ENCODE measurements at regions not wholly inside any gene's neighbourhood (a gene's known extent, or its start where the extent isn't known, plus 50 kb on each side); places are given as distances from the start of the nearest gene placed in this dataset.

- DNase-seq, result no peak
Measured at GRCh38 chr5:68954618-68954910, 139.2 kb upstream of the SLC30A5 start.

DNA sequence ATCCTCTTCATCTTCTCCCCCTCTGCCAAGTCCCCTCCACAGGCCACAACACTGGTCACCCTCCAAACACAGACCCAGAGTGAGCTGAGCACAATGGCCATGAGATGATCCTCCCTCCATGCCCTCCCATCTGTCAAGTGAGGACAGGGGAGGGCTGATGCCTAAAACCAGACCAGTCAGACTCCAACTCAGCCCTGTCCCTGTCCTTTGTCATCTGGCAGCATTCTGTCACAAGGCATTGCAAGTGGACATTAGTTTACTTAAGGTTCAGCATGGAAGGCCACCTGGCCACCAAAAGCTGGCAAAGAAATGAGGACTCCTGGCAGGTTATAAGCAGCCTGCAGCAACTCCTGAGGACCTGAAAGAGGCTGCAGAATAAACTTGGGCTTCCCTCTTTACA lies 136.2 kb upstream of the SLC30A5 start:
- DNase-seq, result no peak

DNA sequence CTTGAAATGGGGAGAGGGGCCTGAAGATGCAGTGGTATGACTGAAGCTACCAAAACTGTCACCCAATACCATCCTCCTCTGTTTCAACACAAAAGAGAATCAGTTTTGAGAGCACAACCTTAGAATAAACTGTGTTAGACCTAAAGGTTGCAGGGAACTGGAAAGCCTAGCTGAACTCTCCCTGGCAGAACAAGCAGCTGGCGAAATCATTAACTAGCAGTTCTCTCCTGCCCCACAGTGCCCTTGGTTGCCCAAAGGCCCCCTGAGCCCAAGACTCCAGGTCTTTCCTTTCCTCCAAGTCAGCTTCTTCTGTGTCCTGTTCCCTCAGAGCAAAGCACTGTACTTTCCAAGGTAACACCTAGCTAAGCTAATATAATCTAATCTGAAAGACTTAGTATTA lies 135.4 kb upstream of the SLC30A5 start:
- DNase-seq, result no peak

GRCh38 chr5:68960456-68960855 lies 133.4 kb upstream of the SLC30A5 start:
- DNase-seq, result no peak

DNA sequence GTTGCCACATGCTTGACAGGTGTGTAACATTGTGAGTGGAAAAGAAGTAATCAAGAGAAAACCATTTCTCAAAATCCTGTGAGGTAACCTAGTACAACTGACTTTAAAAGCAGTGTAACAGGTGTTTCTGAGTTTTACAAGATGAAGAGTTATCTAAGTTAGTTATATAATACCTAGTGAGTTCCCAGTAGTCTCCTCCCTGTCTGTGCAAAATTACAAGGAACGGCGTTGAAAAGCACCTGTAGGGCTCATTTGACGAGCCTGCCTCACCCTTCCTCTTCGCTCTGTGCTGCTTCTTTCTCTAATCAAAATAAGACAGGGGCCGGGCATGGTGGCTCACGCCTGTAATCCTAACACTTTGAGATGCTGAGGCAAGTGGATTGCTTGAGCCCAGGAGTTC lies 132.9 kb upstream of the SLC30A5 start:
- no peak for DNase-seq

DNA sequence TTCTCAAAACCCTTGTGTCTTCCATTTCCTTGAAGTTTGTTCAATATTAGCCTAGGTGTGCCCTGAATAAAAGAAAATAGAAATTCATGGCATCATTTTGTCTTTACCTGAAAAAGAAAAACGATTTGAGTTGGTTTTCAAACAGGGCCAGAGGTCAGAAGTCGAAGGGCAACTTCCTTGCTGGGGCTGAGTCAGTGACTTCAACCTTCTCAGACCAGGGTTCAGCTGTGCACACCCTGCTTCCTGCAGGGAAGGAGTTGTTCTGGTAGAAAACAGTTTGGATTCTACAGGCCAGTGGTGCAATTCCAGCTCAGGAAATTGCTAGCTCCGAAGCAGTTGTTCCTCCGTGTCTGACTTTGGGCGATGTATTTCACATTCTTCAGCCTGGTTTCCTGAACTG lies 132.1 kb upstream of the SLC30A5 start:
- DNase-seq, result no peak

GRCh38 chr5:68962757-68963484 lies 130.9 kb upstream of the SLC30A5 start:
- no peak for DNase-seq

GRCh38 chr5:68964679-68965078 lies 129.1 kb upstream of the SLC30A5 start:
- DNase-seq, result no peak

- DNase-seq, result no peak
Measured at GRCh38 chr5:68965926-68966325, 127.9 kb upstream of the SLC30A5 start.

- DNase-seq, result no peak
Measured at GRCh38 chr5:68966596-68966995, 127.2 kb upstream of the SLC30A5 start.

- DNase-seq, result no peak
Measured at GRCh38 chr5:68968429-68968828, 125.4 kb upstream of the SLC30A5 start.

- no peak for DNase-seq
Measured at GRCh38 chr5:68970617-68971016, 123.2 kb upstream of the SLC30A5 start.

DNA sequence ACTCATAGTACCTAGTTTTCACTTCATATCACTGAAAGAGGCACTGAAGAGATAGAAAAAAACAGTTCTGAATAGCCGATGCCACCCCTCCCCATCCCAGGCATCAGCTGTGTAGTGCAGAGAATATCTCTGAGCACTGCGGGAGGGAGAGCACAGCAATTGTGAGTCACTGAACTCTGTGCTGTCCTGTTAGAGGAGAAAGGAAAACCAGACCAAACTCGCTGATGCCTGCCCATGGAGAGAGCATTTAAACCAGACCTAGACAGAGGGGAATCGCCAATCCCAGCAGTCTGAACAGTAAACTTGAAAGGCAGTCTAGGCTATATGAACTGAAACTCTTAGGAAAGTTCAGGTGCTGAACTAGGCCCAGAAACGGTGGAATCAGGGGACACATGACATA lies 120.1 kb upstream of the SLC30A5 start:
- no peak for DNase-seq

- no peak for DNase-seq
Measured at GRCh38 chr5:68983043-68983442, 110.8 kb upstream of the SLC30A5 start.

DNA sequence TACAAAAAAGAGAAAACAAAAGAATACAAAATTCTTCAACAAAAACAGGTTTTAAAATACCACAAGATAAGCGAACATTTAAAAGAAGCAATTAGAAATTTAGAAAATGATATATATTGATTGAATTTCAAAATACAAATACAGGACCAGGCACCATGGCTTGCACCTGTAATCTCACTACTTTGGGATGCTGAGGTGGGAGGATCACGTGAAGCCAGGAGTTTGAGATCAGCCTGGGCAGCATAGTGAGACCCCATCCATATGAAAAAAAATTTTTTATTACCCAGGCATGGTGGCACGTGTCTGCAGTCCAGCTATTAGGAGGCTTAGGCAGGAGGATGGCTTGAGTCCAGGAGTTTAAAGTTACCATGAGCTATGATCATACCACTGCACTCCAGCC lies 109.9 kb upstream of the SLC30A5 start:
- no peak for DNase-seq

- no peak for DNase-seq
Measured at GRCh38 chr5:68991279-68992084, 102.3 kb upstream of the SLC30A5 start.

DNA sequence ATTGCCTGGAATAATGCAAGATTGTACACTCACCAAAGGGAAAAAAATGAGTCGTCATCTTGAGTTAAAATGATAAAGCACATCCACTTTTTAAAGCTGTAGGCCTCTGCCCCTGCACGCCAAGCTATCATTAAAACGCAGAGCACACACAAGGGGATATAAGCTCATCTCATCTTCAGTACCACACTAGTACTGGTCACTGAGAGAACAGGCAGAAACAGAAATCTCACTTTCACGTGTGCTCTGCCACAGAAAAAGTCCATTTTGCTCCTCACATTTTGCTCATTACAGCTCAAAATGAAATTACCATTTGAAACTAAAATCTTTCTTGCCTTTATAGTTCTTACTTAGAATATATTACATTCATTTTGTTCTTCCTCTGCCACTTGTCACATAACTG lies 99.2 kb upstream of the SLC30A5 start:
- no peak for DNase-seq

DNA sequence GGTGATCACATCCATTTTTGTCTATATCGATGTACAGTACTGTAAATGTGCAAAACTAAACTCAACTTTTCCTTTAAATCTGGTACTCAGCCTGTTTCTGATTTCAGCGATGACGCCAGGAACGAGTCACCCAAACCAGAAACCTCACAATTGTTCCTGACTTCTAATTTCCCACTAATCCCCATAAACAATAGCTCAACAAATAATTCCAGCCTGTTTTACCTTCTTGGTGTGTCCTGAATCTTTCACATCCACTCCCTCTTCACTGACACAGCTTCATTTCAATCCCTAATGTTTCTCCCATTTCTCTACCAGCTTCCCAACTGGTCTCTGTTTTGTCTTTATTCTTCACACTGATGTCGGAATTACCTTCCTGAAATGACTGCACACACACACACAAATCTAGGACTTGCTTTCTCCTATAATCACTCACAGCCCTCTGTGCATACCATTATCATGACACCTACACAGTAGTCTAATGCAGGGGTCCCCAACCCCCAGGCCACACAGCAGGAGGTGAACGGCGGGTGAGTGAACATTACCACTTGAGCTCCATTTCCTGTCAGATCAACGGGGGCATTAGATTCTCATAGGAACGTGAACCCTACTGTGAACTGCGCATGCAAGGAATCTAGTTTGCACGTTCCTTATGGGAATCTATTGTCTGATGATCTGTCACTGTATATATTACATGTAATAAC lies 97.8 kb upstream of the SLC30A5 start:
- DNase-seq, result no peak

DNA sequence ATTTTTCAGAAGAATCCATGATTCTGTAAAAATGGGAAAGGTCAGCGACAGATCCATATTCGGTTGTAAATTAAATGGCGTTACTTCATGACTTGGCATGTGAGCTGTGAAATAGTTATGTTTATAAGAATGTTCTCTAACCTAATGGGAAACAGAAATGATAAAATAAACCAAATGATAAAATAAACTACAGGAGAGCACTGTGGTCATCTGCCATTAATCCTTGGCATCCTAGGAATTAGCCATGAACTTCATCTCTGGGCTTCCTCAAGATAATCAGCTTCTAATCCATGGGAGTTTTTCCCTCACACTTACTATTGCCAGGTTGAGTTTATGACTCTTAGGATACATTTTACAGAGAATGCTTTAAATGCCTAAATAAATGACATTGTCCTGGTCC lies 94.6 kb upstream of the SLC30A5 start:
- DNase-seq, result no peak

DNA sequence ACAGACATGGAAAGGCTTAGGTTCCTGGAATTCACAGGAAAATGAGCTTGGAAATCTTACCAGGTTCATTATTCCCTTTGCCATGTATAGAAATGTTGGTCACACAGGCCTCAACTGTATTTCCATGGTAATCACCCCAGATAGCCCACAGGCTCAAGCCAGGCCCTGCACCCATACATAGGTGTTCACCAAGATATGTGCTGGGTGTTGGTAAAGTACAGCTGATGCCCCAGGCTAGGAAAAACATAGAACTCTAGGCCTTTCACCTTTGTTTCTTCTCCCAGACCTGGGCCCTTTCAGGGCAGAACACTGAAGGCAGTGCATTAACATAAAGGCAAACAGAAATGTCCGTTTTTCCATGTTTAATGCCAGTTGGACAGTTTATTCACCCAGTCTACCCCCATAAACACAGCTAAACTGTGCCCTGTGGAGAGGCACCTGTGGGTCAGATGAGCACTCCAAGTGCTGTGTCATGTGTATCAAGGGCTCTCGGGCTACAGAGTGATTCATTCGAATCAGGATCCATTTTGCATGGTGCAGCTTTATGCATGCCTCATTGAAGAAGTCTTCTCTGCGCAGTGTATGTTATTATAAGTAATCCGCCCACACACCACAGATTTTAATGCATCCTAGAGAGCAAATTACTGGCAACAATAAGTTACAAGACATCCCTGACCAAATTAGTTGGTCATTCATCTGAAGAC lies 93.4 kb upstream of the SLC30A5 start:
- no peak for DNase-seq

GRCh38 chr5:69000949-69001348 lies 92.9 kb upstream of the SLC30A5 start:
- no peak for DNase-seq

DNA sequence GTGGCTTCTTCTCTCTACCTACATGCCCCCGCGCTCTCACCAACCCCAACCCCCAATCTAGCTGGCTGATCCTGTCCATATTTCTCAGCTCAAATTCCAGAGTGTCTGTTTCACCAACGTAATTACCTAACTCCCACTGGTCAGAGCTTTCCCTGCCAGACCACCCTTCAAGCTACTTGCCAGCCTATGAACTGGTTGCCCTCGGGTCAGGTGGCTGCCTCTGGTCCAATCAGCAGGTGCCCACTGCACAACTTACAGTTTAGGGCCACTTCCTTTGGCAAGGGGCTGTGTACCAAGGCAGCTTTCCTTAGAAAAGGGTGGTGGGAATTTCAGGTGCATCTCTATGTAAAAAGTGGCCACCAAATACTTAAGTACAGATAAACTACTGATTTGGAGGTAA lies 92.2 kb upstream of the SLC30A5 start:
- no peak for DNase-seq

- DNase-seq, result no peak
Measured at GRCh38 chr5:69004127-69004526, 89.7 kb upstream of the SLC30A5 start.

DNA sequence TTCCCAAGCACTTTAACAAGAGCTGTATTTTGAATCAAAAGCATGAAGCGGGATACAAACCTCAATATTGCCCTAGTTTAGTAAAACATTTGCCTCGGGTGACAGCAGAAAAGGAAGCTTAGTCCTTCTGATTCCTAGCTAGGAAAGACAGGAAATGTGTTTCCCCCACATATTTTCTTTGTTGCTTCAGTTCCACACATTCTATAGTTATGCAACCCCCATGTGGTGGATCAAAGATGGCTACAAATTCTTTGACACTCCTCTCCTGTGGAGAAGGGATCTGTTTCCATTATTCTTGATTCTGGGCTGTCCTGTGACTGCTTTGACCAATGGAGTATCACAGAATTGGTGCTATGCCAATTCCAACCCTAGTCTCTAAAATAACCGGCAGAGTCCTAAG lies 89.1 kb upstream of the SLC30A5 start:
- no peak for DNase-seq
